ENCODE measurements at regions not wholly inside any gene's neighbourhood (a gene's known extent, or its start where the extent isn't known, plus 50 kb on each side); places are given as distances from the start of the nearest gene placed in this dataset.

DNA sequence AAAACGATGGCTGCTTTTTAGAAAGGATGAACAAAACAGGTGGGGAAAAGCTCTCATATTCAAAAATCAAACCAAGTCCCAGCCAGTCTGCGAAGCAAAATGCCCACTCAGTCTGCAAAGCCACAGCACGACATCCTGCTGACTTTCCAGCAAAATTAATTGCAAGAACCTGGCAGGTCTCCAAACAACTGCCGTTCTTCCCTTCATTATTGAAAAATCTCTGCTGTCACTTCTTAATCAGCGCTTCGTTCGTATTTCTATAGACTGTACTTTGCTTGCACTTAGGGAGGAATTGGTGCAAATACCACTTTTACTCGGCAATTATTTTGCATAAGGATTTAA, 222.4 kb downstream of the CBLN4 start:
- TF ChIP-seq, protein P1, sequence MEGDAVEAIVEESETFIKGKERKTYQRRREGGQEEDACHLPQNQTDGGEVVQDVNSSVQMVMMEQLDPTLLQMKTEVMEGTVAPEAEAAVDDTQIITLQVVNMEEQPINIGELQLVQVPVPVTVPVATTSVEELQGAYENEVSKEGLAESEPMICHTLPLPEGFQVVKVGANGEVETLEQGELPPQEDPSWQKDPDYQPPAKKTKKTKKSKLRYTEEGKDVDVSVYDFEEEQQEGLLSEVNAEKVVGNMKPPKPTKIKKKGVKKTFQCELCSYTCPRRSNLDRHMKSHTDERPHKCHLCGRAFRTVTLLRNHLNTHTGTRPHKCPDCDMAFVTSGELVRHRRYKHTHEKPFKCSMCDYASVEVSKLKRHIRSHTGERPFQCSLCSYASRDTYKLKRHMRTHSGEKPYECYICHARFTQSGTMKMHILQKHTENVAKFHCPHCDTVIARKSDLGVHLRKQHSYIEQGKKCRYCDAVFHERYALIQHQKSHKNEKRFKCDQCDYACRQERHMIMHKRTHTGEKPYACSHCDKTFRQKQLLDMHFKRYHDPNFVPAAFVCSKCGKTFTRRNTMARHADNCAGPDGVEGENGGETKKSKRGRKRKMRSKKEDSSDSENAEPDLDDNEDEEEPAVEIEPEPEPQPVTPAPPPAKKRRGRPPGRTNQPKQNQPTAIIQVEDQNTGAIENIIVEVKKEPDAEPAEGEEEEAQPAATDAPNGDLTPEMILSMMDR (IDR thresholded peaks at IDR 0.05), result no peak
- no peak for TF ChIP-seq POLR2A (IDR thresholded peaks at IDR 0.05; ENCODE audit: low read depth)
- TF ChIP-seq POLR2AphosphoS5 (IDR thresholded peaks at IDR 0.05), result no peak
- no peak for TF ChIP-seq EP300 (IDR thresholded peaks at IDR 0.05)

Data from esophagus muscularis mucosa (tissue), 4 donors.